WTC11 (cell line): ENCODE measurements at regions not wholly inside any gene's neighbourhood (a gene's known extent, or its start where the extent isn't known, plus 50 kb on each side); places are given as distances from the start of the nearest gene placed in this dataset.

Experiments used
- CREM ChIP-seq: sonication (generic); formaldehyde crosslinking; IDR thresholded peaks from 2 replicates; pipeline ENCODE4 v1.8.1; 2022; ENCODE audit warnings: mild to moderate bottlenecking, missing genetic modification reagents, moderate library complexity
- CTCF ChIP-seq: fragments of 200-600 bp; IDR thresholded peaks from 2 replicates; pipeline ENCODE4 v1.8.0; 2022; ENCODE audit warnings: antibody characterized with exemption
- ELF4 ChIP-seq: sonication (generic); formaldehyde crosslinking; IDR thresholded peaks from 2 replicates; pipeline ENCODE4 v1.8.1; 2022; ENCODE audit warnings: low read depth, mild to moderate bottlenecking, moderate library complexity, missing genetic modification reagents
- ERG ChIP-seq: fragments of 250-450 bp; sonication (Bioruptor Pico); IDR thresholded peaks from 2 replicates; pipeline ENCODE4 v1.8.0; 2021; ENCODE audit warnings: mild to moderate bottlenecking
- ESRRA ChIP-seq: sonication (generic); formaldehyde crosslinking; IDR thresholded peaks from 2 replicates; pipeline ENCODE4 v1.8.1; 2022; ENCODE audit warnings: mild to moderate bottlenecking, missing genetic modification reagents, borderline replicate concordance
- FOXK1 ChIP-seq: sonication (generic); formaldehyde crosslinking; IDR thresholded peaks from 2 replicates; pipeline ENCODE4 v1.8.0; 2022; ENCODE audit warnings: mild to moderate bottlenecking, moderate library complexity, missing genetic modification reagents
- MXD4 ChIP-seq: fragments of 250-450 bp; sonication (Bioruptor Pico); IDR thresholded peaks from 2 replicates; pipeline ENCODE4 v1.8.0; 2021; ENCODE audit warnings: mild to moderate bottlenecking, moderate library complexity, borderline replicate concordance
- SMAD4 ChIP-seq: sonication (generic); formaldehyde crosslinking; IDR thresholded peaks from 2 replicates; pipeline ENCODE4 v1.8.0; 2022; ENCODE audit warnings: mild to moderate bottlenecking, missing genetic modification reagents
- ZNF121 ChIP-seq: sonication (generic); formaldehyde crosslinking; IDR thresholded peaks from 2 replicates; pipeline ENCODE4 v1.8.0; 2023; ENCODE audit warnings: missing genetic modification reagents
- ZNF138 ChIP-seq: sonication (generic); formaldehyde crosslinking; conservative IDR thresholded peaks from 2 replicates; pipeline ENCODE4 v1.8.1; 2022; ENCODE audit warnings: mild to moderate bottlenecking, moderate library complexity, missing genetic modification reagents
- ZNF416 ChIP-seq: fragments of 250-450 bp; sonication (Bioruptor Pico); IDR thresholded peaks from 2 replicates; pipeline ENCODE4 v1.9.0; 2021; ENCODE audit warnings: mild to moderate bottlenecking, inconsistent platforms
- TF ChIP-seq, protein P1 (sequence below): sonication (generic); formaldehyde crosslinking; IDR thresholded peaks from 2 replicates; pipeline ENCODE4 v1.8.1; 2023; ENCODE audit warnings: mild to moderate bottlenecking, missing genetic modification reagents, borderline replicate concordance

DNA sequence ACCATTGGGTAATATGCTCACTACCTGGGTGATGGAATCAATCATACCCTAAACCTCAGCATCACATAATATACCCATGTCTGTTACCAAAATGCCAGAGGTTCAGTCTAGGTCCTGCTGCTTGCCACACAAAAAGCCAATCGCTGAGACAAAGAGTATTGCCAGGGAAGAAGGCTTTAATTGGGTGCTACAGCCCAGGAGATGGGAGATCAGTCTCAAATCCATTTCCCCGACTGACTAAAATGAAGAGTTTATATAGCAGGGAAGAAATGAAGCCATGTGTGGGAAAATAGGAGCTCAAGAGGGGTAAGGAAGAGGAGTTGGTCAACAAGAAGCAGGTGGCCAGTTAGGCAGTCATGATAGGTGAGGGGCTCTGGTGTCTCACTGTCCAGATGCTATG is 149.6 kb downstream of the QRSL1 start:
- TF ChIP-seq CTCF (no peak), ERG (CRISPR knock-in tag) (no peak), MXD4 (CRISPR knock-in tag) (no peak), ZNF121 (no peak), ESRRA (CRISPR knock-in tag) (no peak), ZNF138 (no peak), FOXK1 (CRISPR knock-in tag) (no peak), CREM (CRISPR knock-in tag) (no peak), ZNF416 (no peak), ELF4 (CRISPR knock-in tag) (no peak), SMAD4 (CRISPR knock-in tag) (no peak)
- TF ChIP-seq, protein P1, sequence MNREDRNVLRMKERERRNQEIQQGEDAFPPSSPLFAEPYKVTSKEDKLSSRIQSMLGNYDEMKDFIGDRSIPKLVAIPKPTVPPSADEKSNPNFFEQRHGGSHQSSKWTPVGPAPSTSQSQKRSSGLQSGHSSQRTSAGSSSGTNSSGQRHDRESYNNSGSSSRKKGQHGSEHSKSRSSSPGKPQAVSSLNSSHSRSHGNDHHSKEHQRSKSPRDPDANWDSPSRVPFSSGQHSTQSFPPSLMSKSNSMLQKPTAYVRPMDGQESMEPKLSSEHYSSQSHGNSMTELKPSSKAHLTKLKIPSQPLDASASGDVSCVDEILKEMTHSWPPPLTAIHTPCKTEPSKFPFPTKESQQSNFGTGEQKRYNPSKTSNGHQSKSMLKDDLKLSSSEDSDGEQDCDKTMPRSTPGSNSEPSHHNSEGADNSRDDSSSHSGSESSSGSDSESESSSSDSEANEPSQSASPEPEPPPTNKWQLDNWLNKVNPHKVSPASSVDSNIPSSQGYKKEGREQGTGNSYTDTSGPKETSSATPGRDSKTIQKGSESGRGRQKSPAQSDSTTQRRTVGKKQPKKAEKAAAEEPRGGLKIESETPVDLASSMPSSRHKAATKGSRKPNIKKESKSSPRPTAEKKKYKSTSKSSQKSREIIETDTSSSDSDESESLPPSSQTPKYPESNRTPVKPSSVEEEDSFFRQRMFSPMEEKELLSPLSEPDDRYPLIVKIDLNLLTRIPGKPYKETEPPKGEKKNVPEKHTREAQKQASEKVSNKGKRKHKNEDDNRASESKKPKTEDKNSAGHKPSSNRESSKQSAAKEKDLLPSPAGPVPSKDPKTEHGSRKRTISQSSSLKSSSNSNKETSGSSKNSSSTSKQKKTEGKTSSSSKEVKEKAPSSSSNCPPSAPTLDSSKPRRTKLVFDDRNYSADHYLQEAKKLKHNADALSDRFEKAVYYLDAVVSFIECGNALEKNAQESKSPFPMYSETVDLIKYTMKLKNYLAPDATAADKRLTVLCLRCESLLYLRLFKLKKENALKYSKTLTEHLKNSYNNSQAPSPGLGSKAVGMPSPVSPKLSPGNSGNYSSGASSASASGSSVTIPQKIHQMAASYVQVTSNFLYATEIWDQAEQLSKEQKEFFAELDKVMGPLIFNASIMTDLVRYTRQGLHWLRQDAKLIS (CRISPR knock-in tag), result no peak
